Liver (tissue), 3 donors: ENCODE measurements at regions not wholly inside any gene's neighbourhood (a gene's known extent, or its start where the extent isn't known, plus 50 kb on each side); places are given as distances from the start of the nearest gene placed in this dataset.

Source experiments
- ATF3 ChIP-seq: IDR thresholded peaks from 2 replicates; pipeline ENCODE4 v1.6.1; 2016; ENCODE audit warnings: antibody characterized with exemption
- CTCF ChIP-seq: fragments of 150-350 bp; IDR thresholded peaks from 2 replicates; pipeline ENCODE4 v1.5.1; 2017; ENCODE audit warnings: improper control_type of control experiment, low read depth, low read length; ENCODE audit not compliant: missing input control
- FOXA1 ChIP-seq: IDR thresholded peaks from 2 replicates; pipeline ENCODE4 v1.6.1; 2016; ENCODE audit warnings: antibody characterized with exemption
- GABPA ChIP-seq, 2 donors: IDR thresholded peaks in 1 of 2; conservative IDR thresholded peaks in 1 of 2; 2 replicates each; pipeline ENCODE4 v1.6.1; 2016; ENCODE audit warnings: antibody characterized with exemption in 2 of 2, mild to moderate bottlenecking in 1 of 2, moderate library complexity in 1 of 2
- JUND ChIP-seq, 2 donors: IDR thresholded peaks; 2 replicates each; pipeline ENCODE4 v1.6.1; 2016; ENCODE audit warnings: antibody characterized with exemption in 2 of 2
- MAX ChIP-seq: IDR thresholded peaks from 2 replicates; pipeline ENCODE4 v1.6.1; 2016; ENCODE audit warnings: antibody characterized with exemption
- RAD21 ChIP-seq, 2 donors: IDR thresholded peaks; 2 replicates each; pipeline ENCODE4 v1.6.1; 2016; ENCODE audit warnings: antibody characterized with exemption in 2 of 2, mild to moderate bottlenecking in 2 of 2
- TAF1 ChIP-seq: conservative IDR thresholded peaks from 2 replicates; pipeline ENCODE4 v1.6.1; 2016; ENCODE audit warnings: antibody characterized with exemption, mild to moderate bottlenecking
- donor health status: healthy.
- donor health status: healthy.

GRCh38 chr9:119003201-119003611 lies 366.0 kb downstream of the BRINP1 start:
- no peak for TF ChIP-seq CTCF
- no peak for TF ChIP-seq FOXA1
- TF ChIP-seq RAD21 (IDR thresholded peaks at IDR 0.05): no peak
- TF ChIP-seq GABPA (IDR thresholded peaks at IDR 0.05 in 1 of 2, conservative IDR thresholded peaks at IDR 0.05 in 1 of 2): no peak
- no peak for TF ChIP-seq ATF3
- no peak for TF ChIP-seq MAX
- no peak for TF ChIP-seq JUND (IDR thresholded peaks at IDR 0.05)
- TF ChIP-seq TAF1: no peak
